ENCODE measurements at regions not wholly inside any gene's neighbourhood (a gene's known extent, or its start where the extent isn't known, plus 50 kb on each side); places are given as distances from the start of the nearest gene placed in this dataset.

DNA sequence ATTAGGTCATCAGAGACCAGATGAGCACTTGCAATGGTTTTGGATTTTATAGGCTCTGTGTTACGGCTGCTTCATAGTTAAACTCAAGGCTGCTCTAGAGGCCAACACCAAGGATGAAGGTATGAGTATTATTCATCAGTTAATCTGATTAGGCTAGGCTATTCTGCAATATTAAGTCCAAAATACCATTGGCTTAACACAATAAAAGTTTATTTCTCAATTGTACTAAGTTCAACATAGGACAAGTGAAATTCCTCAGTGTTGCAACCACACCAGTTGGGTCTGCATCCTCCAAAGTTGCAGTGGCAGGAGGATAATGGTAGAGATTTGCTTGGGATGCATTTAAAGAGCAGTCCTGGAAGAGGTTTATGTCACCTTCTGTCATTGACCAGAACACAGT is 538.3 kb upstream of the CDH2 start (continued):
- TF ChIP-seq ZZZ3 (IDR thresholded peaks at IDR 0.05; ENCODE audit: control insufficient read depth, insufficient read length, low read depth): no peak
- TF ChIP-seq, protein P1, sequence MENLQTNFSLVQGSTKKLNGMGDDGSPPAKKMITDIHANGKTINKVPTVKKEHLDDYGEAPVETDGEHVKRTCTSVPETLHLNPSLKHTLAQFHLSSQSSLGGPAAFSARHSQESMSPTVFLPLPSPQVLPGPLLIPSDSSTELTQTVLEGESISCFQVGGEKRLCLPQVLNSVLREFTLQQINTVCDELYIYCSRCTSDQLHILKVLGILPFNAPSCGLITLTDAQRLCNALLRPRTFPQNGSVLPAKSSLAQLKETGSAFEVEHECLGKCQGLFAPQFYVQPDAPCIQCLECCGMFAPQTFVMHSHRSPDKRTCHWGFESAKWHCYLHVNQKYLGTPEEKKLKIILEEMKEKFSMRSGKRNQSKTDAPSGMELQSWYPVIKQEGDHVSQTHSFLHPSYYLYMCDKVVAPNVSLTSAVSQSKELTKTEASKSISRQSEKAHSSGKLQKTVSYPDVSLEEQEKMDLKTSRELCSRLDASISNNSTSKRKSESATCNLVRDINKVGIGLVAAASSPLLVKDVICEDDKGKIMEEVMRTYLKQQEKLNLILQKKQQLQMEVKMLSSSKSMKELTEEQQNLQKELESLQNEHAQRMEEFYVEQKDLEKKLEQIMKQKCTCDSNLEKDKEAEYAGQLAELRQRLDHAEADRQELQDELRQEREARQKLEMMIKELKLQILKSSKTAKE (IDR thresholded peaks at IDR 0.05; ENCODE audit: low read depth, poor library complexity, severe bottlenecking): no peak
- TF ChIP-seq, protein P2, sequence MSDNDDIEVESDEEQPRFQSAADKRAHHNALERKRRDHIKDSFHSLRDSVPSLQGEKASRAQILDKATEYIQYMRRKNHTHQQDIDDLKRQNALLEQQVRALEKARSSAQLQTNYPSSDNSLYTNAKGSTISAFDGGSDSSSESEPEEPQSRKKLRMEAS (IDR thresholded peaks at IDR 0.05; ENCODE audit: low read depth, low read length): no peak
- no peak for TF ChIP-seq RFX5 (IDR thresholded peaks at IDR 0.05; ENCODE audit: low read depth, low read length)
- TF ChIP-seq RAD51 (IDR thresholded peaks at IDR 0.05): no peak
- TF ChIP-seq STAT1 (conservative IDR thresholded peaks at IDR 0.05): no peak
- TF ChIP-seq, protein P3, sequence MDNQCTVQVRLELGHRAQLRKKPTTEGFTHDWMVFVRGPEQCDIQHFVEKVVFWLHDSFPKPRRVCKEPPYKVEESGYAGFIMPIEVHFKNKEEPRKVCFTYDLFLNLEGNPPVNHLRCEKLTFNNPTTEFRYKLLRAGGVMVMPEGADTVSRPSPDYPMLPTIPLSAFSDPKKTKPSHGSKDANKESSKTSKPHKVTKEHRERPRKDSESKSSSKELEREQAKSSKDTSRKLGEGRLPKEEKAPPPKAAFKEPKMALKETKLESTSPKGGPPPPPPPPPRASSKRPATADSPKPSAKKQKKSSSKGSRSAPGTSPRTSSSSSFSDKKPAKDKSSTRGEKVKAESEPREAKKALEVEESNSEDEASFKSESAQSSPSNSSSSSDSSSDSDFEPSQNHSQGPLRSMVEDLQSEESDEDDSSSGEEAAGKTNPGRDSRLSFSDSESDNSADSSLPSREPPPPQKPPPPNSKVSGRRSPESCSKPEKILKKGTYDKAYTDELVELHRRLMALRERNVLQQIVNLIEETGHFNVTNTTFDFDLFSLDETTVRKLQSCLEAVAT (IDR thresholded peaks at IDR 0.05): no peak
- TF ChIP-seq LARP7 (IDR thresholded peaks at IDR 0.05): no peak
- TF ChIP-seq CEBPB (IDR thresholded peaks at IDR 0.05; ENCODE audit: borderline replicate concordance in 1 of 2, low read depth in 2 of 2, low read length in 2 of 2): no peak

DNA sequence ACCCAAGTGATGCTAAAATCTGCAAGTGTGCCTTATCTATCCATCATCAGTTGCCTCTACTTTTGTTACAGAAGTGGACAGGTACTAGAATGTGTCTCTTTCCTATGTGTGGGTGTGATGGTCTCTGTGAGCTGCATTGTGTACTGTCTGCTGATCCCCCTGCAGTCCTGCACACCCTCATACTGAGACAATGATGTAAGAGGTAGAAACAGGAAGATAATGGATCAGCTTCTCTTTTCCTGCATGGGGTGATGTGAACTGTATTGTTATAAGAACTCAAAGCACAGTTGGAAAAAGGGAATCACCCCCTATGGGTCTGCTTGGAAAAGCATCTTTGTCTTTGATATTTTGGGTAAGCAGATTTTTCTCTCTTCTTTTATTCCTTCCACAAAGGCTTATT is 537.6 kb upstream of the CDH2 start:
- ChIA-PET CTCF (no interaction called here), SMC1A (ENCODE audit: uncharacterized antibody, unreplicated experiment) (no interaction called here), RAD21 (ENCODE audit: unreplicated experiment) (no interaction called here), POLR2A (no interaction called here)
- Histone ChIP-seq H3K4me1 (ENCODE audit: control insufficient read depth, insufficient read depth, low read length) (no peaks in the 10 kb centered on the region), H3K79me2 (ENCODE audit: control insufficient read depth, insufficient read depth, low read length) (no peaks in the 10 kb centered on the region), H3K9ac (ENCODE audit: control insufficient read depth, insufficient read depth, low read length) (no peak overlapping the region), H3K9me3 (replicated peaks; ENCODE audit: control insufficient read depth, insufficient read depth, low read length) (no peaks in the 10 kb centered on the region), H3K36me3 (ENCODE audit: control insufficient read depth in 2 of 2, insufficient read depth in 2 of 2, low read length in 1 of 2) (no peaks in the 10 kb centered on the region), H3K4me2 (ENCODE audit: control insufficient read depth, insufficient read depth) (no peak overlapping the region), H3K27ac (ENCODE audit: control insufficient read depth, insufficient read depth) (no peak overlapping the region), H3K4me3 (no peak overlapping the region), H2AFZ (ENCODE audit: control insufficient read depth, low read depth, low read length) (no peak overlapping the region), H3K27me3 (replicated peaks in 1 of 2; ENCODE audit: control insufficient read depth in 2 of 2, insufficient read depth in 2 of 2, low read length in 1 of 2) (no peaks in the 10 kb centered on the region), H4K20me1 (ENCODE audit: control insufficient read depth, insufficient read depth) (no peaks in the 10 kb centered on the region)
- no TSS peak for BruUV-seq (replicated peaks)
- no peak for FAIRE-seq
- intact Hi-C loops (cut with micrococcal nuclease; ENCODE audit: unreplicated experiment) (no loop called here), in situ Hi-C loops (cut with MboI) (no loop called here)
- TF ChIP-seq, protein P4, sequence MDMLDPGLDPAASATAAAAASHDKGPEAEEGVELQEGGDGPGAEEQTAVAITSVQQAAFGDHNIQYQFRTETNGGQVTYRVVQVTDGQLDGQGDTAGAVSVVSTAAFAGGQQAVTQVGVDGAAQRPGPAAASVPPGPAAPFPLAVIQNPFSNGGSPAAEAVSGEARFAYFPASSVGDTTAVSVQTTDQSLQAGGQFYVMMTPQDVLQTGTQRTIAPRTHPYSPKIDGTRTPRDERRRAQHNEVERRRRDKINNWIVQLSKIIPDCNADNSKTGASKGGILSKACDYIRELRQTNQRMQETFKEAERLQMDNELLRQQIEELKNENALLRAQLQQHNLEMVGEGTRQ (IDR thresholded peaks at IDR 0.05; ENCODE audit: borderline replicate concordance, low read depth, low read length): no peak
- TF ChIP-seq, protein P3 (IDR thresholded peaks at IDR 0.05): no peak
- no peak for TF ChIP-seq FOS (IDR thresholded peaks at IDR 0.05; ENCODE audit: borderline replicate concordance, extremely low read depth, insufficient read length)
- TF ChIP-seq NR2C2 (IDR thresholded peaks at IDR 0.05; ENCODE audit: borderline replicate concordance, control insufficient read depth, insufficient read length, low read depth): no peak
- no peak for TF ChIP-seq POU2F2 (IDR thresholded peaks at IDR 0.05; ENCODE audit: borderline replicate concordance, low read depth, low read length)
- no peak for TF ChIP-seq ZNF217 (IDR thresholded peaks at IDR 0.05)
- no peak for TF ChIP-seq ZNF207 (IDR thresholded peaks at IDR 0.05; ENCODE audit: borderline replicate concordance)
- TF ChIP-seq NFYA (IDR thresholded peaks at IDR 0.05; ENCODE audit: borderline replicate concordance, low read depth, low read length): no peak
- no peak for TF ChIP-seq PAX8 (IDR thresholded peaks at IDR 0.05)
- no peak for TF ChIP-seq POLR2A (IDR thresholded peaks at IDR 0.05; ENCODE audit: low read depth, low read length)
- TF ChIP-seq TCF7 (IDR thresholded peaks at IDR 0.05; ENCODE audit: borderline replicate concordance): no peak
- no peak for TF ChIP-seq HDAC6 (IDR thresholded peaks at IDR 0.05; ENCODE audit: unreplicated experiment)
- ATAC-seq: no peak
- DNase-seq (ENCODE audit: low read depth, low spot score): no peak
